Neural crest cell (in vitro differentiated cells): ENCODE measurements at regions not wholly inside any gene's neighbourhood (a gene's known extent, or its start where the extent isn't known, plus 50 kb on each side); places are given as distances from the start of the nearest gene placed in this dataset.

Source experiments
- DNase-seq: peaks from one replicate; pipeline ENCODE4 v3.0.0; 2021; ENCODE audit warnings: low read depth, mixed read lengths, low spot score
- H3K27ac Mint-ChIP-seq: one replicate; pipeline ENCODE4 v1.8.0; 2021; ENCODE audit warnings: mild to moderate bottlenecking, mixed read lengths; ENCODE audit not compliant: unreplicated experiment
- H3K27me3 Mint-ChIP-seq: 2 replicates; pipeline ENCODE4 v1.8.0; 2021; ENCODE audit warnings: low read depth, mild to moderate bottlenecking, mixed read lengths
- H3K36me3 Mint-ChIP-seq: 2 replicates; pipeline ENCODE4 v1.8.0; 2021; ENCODE audit warnings: low read depth, mild to moderate bottlenecking, mixed read lengths
- H3K4me1 Mint-ChIP-seq: 2 replicates; pipeline ENCODE4 v1.8.0; 2021; ENCODE audit warnings: mixed read lengths
- H3K4me3 Mint-ChIP-seq: one replicate; pipeline ENCODE4 v1.8.0; 2021; ENCODE audit warnings: mild to moderate bottlenecking, mixed read lengths
- H3K9me3 Mint-ChIP-seq: 2 replicates; pipeline ENCODE4 v1.8.0; 2021; ENCODE audit warnings: mixed read lengths
- CTCF ChIP-seq: fragments of 200-600 bp; sonication (generic); conservative IDR thresholded peaks from 2 replicates; pipeline ENCODE4 v1.5.0; 2021; ENCODE audit warnings: antibody characterized with exemption, mild to moderate bottlenecking

GRCh38 chr4:53716471-53717063 lies 125.3 kb upstream of the LNX1 start:
- no peaks in the 10 kb centered on the region for H3K27me3 Mint-ChIP-seq
- no peaks in the 10 kb centered on the region for H3K9me3 Mint-ChIP-seq
- H3K4me3 Mint-ChIP-seq = no peak overlapping the region
- no peak overlapping the region for H3K27ac Mint-ChIP-seq
- TF ChIP-seq CTCF = no peak
- no peaks in the 10 kb centered on the region for H3K36me3 Mint-ChIP-seq
- no peak for DNase-seq
- H3K4me1 Mint-ChIP-seq = no peaks in the 10 kb centered on the region

- no peak for TF ChIP-seq CTCF
- H3K27me3 Mint-ChIP-seq = no peaks in the 10 kb centered on the region
- DNase-seq = no peak
- no peak overlapping the region for H3K4me3 Mint-ChIP-seq
- no peaks in the 10 kb centered on the region for H3K4me1 Mint-ChIP-seq
- no peaks in the 10 kb centered on the region for H3K36me3 Mint-ChIP-seq
- no peak overlapping the region for H3K27ac Mint-ChIP-seq
- no peaks in the 10 kb centered on the region for H3K9me3 Mint-ChIP-seq
Measured at GRCh38 chr4:53716011-53716410, 124.7 kb upstream of the LNX1 start.

- Mint-ChIP-seq H3K9me3 (no peaks in the 10 kb centered on the region), H3K27ac (no peak overlapping the region), H3K36me3 (no peaks in the 10 kb centered on the region), H3K4me3 (no peak overlapping the region), H3K27me3 (no peaks in the 10 kb centered on the region), H3K4me1 (no peaks in the 10 kb centered on the region)
- DNase-seq = no peak
- TF ChIP-seq CTCF = no peak
Measured at GRCh38 chr4:53714236-53715140, 123.2 kb upstream of the LNX1 start.

- DNase-seq = no peak
- TF ChIP-seq CTCF = no peak
- H3K4me3 Mint-ChIP-seq = no peak overlapping the region
- no peaks in the 10 kb centered on the region for H3K4me1 Mint-ChIP-seq
- H3K9me3 Mint-ChIP-seq = no peaks in the 10 kb centered on the region
- no peaks in the 10 kb centered on the region for H3K27me3 Mint-ChIP-seq
- no peaks in the 10 kb centered on the region for H3K36me3 Mint-ChIP-seq
- H3K27ac Mint-ChIP-seq = no peak overlapping the region
Measured at GRCh38 chr4:53713767-53714166, 122.5 kb upstream of the LNX1 start.

GRCh38 chr4:53713296-53713695 lies 122.0 kb upstream of the LNX1 start:
- Mint-ChIP-seq H3K4me1 (no peaks in the 10 kb centered on the region), H3K27ac (no peak overlapping the region), H3K4me3 (no peak overlapping the region), H3K27me3 (no peaks in the 10 kb centered on the region), H3K36me3 (no peaks in the 10 kb centered on the region), H3K9me3 (no peaks in the 10 kb centered on the region)
- DNase-seq = no peak
- no peak for TF ChIP-seq CTCF
